ENCODE measurements at regions not wholly inside any gene's neighbourhood (a gene's known extent, or its start where the extent isn't known, plus 50 kb on each side); places are given as distances from the start of the nearest gene placed in this dataset.
"Not testable (repeated sequence)": the region's sequence is repeated elsewhere in the genome, so short reads cannot be mapped to it uniquely, and the experiment has no call there.

DNA sequence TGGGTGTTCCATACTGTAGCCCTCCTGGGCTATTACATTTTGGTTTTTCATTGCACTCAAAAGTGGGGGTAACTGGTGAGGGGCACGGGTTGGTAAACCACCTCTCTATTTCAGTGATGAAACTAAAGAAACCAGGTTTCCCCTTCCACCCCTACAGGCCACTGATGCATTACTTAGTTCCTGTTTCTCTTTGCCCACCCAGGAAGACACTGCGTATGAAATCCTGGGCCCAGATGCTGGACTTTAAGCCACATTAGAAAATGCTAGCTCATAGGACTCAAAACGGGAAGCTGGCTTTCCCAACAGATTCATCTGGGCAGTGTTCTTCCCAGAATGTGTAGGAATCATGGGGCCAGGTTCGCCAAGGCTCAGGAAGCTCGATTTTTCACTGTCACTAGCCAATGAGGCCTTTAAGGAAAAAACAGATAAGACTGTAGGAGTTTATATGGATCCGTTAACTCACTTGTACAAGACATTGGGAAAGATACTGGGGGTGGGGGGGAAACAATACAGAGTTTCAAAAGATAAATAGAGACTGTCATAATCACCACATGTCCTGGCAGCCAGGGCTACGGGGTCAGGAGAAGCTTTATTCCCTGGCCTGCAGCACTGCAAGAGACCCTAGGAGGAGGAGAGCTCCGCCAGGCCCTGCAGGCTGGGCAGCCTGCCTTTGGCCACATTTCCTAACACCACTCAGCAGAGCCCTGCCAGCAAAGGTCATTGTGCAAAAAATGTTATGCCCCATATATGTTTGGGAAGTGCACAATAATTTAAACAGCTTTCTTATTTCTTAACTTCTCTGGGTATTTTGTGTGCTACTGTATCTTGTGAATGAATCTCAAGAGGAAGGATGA is 228.5 kb upstream of the PLGLB2 start:
- ATAC-seq = peak; percentile 85
- not testable (repeated sequence) for DNase-seq (ENCODE audit: low spot score)

DNA sequence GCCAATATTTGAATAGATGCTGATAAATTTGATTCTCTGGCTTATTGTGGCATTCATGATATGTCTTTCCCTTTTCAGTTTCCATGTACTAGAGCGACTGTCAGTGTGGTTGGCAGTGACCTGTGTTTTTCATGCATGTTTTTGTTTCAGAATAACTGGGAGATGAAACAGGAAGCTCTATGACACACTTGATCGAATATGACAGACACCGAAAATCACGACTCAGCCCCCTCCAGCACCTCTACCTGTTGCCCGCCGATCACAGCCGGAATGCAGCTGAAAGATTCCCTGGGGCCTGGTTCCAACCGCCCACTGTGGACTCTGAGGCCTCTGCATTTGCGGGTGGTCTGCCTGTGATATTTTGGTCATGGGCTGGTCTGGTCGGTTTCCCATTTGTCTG is 226.8 kb upstream of the PLGLB2 start:
- not testable (repeated sequence) for ATAC-seq; DNase-seq (ENCODE audit: low spot score)

DNA sequence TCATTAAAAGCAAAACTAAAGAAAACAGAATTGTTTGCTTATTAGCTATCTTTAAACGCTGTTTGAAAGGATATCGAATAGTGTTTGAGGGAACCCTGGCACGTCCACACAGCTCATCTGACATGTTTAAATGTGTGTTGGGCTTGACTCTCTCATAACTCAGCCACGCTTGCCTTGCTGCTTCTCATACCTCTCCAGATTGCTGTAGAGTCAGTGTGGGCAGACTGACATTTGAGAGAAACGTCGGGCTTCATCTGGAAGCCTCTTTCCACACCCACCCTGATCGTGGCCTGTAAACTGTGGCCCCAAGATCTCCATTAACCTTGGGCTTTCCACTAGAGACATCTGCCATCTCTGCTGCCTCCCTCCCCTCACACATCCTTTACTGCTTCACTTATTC is 226.4 kb upstream of the PLGLB2 start:
- ATAC-seq; DNase-seq (ENCODE audit: low spot score): not testable (repeated sequence)

DNA sequence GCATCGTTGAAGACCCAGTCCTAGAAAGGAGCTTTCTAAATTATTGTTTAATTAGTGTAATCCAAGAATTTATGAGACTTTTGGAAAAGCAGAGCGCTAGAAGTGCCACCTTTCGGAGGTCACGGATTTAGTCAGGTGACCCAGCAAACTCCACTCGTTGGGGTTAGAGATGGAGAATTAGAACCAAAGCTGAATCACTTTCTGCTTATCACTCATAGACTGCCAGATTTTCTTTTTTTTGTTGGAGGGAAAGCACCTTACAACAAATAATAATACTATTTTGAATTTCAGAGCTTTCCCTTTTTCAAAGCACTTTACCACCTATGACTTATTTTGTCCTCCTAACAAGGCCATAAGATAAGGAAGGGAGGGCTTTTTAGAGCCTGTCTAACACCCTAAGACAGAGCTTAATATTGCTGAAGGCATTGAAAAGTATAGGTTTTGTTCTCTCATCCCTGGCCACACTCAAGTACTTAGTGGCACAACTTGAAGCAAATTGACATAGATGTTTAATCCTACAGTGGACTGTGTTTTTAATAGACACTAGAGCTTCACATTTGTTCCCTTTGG is 223.2 kb upstream of the PLGLB2 start:
- ATAC-seq; DNase-seq (ENCODE audit: low spot score): not testable (repeated sequence)

DNA sequence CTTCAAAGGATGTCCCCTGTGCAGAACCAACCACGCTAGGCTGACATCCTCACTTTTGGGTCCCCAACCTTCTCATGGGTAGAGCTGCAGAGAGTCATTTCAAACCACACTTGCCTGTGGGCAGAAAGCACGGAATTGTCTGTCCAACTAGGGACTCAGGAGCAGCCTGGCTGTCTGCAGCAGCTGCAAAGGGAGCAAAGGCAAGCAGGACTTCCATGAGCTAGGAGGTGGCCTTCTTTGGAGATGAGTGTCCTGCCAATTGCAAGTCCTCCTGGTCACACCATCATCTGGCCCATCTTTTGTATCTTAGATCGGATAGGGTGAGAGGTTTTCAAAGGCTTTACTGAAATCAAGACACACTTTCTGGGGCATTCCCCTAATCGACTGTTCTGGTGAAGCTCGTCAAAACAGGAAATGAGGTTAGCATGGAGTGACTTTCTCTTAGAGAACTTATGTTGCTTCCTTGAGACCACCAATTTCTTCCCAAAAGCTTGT is 222.3 kb upstream of the PLGLB2 start:
- ATAC-seq; DNase-seq (ENCODE audit: low spot score): not testable (repeated sequence)

DNA sequence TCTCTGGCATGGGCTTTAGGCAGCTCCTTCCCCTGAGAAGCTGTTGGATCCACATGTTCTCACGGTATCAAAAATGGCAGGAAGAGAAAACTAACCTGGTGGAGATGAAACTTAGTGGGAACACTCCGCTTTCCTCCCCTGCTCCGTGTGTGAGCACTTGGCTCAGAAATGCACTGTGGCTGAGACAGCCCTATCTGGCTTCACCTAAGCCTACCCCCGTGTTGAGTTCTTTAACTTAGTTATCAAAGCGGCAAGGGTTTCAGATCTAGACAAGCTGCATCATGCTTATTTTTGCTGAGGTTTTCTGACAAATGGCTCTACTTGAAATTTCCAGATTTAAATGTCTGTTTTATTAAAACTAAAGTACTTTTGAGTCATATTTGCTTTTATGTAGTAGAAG is 221.6 kb upstream of the PLGLB2 start:
- ATAC-seq; DNase-seq (ENCODE audit: low spot score): not testable (repeated sequence)

DNA sequence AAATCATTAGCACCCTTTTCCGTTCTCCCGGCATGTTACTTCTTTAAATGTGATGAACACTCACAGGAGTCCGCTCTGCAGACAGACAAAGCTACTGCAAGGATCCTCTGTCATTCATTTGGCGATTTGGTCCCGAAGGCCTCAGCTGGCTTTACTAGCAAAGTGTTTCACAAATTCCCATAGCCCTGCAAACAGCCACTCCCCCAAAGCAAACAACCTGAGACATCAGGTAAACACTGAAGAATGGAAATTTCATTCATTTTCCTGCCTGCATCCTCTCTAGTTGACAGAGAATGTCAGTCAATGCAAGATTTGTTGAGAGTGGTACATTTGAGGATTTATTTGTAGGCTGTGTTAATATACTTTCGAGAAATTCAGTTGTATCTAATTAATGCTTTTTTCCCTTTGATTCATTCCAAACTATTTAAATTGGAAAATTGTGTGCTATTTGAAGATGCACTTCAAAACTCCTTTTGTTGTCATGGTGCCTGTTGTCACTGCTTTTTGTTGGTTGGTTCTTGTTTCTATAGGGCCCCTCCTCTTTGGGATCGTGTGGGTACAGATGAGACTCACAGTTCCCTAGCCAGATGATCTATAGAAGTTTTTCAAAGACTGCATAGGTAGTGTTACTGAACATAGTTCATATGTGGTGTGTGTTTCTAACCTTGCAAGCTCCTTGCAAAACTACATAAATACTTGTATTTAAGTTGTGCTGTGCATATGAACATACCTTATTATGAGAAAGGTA is 215.7 kb upstream of the PLGLB2 start:
- ATAC-seq = peak; percentile 73

DNA sequence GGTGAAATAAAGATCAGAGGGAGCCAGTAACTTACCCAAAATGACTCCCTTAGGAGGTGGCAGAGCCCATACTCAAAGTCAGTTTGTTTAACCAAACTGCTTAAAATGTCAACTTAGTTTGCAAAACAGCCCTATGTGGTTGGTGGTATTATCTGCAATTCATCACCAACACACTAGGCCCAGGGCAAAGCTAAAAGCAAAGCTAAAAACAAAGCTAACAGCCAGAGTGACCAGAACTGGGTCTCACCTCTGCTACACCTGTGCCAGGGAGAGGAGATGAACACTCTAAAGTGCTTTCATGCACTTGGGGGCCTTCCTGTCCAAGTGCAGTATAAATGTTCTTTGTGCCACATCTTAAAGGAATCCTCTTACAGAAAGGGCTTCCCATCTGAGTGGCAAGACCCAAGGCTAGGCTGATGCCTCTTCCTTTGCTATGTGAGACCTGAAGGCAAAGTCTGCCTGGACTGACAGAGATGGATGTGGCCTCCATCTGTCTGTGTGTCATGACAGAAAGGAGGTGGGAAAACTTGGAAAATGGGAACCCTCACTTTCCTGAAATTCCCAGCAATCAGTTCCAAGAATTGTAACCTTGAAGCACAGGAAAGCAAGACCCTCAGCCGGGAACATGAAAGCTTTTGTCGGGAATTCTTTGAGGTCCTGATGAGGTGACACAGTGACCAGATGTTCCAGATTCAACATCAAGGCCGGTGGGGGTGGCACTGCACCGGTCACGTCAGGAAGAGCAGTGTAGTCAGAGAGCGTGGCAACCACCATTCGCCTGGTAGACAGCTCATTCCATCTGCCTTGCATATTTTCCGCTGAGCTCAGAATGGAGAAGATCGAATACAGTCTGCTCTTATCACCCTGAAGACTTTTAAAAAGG is 214.3 kb upstream of the PLGLB2 start:
- not testable (repeated sequence) for DNase-seq (ENCODE audit: low spot score); ATAC-seq

More for the DNA sequence above, 215.7 kb upstream of the PLGLB2 start:
- DNase-seq (ENCODE audit: low spot score) = not testable (repeated sequence)

DNA sequence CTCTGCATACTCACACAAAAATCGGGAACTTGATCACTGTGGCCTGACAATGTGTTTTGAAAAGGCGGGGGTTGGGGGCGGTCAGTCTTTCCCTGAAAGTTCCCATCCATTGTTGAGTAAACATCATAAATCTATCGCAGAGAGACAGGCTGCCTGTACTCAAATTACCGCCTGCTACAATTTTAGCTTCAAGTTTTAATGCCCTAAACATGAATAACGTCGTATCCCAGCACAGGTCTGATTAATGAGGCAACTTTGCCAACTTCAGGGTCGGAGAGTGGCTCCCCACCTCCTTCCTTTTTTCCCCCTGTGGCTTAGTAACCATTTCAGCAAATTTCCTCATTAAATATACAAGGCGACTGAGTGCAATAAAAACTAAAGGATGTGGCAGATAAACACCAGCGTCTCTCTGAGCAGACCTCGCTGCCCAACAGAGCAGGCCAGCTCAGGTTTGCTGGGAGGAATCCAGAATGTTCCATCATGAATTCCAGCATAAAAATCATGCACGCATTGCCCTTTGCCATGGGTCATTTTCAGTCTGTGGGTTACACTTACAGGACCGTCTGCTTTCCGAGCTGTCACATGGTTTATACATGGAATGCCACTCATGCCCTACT is 213.5 kb upstream of the PLGLB2 start:
- ATAC-seq; DNase-seq (ENCODE audit: low spot score): not testable (repeated sequence)

DNA sequence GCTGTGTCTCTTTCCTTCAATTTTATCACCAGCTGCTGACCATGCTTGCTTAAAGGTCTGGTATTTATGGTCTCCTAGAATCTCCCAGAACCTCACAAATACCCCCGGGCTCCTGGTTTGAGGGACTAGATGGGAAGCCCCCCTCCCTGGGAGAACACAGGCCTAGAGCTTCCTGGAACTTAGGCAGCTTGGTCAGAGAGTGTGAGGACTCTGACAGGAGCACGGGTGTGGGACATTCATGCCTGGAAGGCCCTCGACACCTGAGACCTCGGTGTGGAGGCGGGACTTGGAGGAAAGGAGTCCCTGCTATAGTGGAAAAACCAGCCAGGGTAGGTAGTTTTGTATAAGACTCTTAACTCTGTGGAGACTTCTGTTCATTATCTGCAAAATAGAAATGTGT is 211.5 kb upstream of the PLGLB2 start:
- not testable (repeated sequence) for DNase-seq (ENCODE audit: low spot score); ATAC-seq

DNA sequence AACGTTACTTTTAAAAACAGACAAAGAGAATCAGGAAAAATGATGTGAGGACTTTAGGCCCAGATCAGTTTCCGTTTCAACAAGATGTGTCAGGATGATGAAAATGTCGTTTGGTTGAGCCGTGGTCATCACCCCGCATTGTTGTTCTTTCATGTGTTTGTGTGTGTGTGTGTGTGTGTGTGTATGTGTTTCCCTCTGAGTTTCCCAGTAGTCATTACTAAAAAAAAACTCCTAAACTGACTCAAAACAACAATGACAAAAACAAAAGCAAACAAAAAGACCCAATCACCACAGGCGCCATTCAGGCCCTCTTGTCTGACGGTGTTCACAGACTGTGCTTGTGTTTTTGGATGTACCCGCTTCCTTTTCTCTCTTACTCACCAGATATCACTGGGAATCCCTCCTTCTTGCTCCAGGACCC is 210.6 kb upstream of the PLGLB2 start:
- ATAC-seq; DNase-seq (ENCODE audit: low spot score): not testable (repeated sequence)

DNA sequence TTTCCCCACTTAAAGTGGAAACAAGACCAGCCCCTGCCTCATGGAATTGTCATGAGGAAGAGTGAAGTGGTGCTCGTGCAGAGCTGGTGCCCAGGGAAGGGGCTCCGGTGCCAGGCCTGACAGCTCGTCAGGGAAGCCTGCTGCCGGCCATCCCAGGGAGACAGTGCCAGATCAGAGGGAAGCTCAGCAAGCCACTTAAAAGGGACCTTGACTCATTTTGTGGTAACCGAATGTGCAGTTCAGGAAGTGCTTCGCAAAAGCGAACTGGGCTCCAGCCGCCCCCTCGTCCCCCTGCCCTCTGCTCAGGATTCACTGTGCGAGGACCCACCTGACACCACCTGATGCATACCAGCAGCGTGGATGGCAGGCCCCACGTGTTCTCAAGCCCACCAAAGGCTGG is 209.6 kb upstream of the PLGLB2 start:
- not testable (repeated sequence) for ATAC-seq; DNase-seq (ENCODE audit: low spot score)

DNA sequence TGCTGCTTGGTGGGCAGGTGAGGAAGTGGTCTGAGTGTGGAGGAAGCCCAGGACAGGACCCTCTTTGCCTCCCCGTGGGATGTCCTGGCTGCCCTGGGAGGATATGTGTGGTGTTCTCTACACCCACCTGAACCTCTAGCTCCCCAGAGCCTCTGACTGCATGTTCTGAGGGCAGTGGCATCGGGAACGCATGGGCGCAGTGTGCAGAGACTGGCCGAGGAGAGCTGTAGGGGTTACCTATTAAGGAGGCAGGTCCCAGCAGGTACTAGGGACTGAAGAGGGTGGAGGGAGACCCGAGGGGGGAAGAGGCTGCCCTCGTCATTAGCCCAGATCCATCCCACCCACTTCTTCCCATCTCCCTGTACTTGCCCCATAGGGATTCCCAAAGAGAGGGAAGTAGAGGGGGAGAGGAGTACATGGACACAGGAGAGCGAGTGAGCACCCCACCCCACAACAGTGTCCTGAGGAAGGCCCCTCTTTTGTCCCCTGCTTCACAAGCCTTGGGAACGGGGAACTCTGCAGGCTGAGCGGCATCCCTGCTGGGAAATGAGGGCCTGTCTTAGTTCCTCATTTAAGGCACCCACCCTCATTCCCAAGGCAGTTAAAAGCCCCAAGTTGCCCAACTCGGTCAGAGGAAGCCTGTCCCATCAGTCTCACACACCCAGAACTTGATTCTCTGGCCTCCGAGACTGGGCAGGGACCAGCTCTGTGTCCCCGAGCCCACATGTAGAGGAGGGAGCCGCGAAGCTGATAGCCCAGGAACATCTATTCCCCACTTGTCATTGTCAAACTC is 208.5 kb upstream of the PLGLB2 start:
- ATAC-seq = peak; percentile 12
- not testable (repeated sequence) for DNase-seq (ENCODE audit: low spot score)

DNA sequence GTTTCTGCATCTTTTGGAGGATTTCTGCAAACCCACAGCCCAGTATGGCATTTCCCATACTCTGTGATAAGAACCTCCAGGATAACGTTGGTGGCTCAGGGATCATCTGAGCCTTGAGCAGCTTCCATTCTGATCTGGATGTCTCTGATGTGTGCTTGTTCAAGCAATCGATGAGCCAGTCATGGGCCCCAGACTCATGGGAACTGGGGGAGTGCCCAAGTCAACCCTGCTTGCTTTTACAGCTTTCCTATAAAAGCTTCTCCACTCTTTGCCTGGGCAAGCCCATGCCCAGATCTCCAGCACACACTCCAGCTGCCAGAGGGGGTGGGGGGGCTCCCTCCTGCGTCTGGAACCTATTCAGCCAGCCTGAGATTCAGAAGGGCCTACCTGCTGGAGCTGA is 207.6 kb upstream of the PLGLB2 start:
- DNase-seq (ENCODE audit: low spot score); ATAC-seq: not testable (repeated sequence)

DNA sequence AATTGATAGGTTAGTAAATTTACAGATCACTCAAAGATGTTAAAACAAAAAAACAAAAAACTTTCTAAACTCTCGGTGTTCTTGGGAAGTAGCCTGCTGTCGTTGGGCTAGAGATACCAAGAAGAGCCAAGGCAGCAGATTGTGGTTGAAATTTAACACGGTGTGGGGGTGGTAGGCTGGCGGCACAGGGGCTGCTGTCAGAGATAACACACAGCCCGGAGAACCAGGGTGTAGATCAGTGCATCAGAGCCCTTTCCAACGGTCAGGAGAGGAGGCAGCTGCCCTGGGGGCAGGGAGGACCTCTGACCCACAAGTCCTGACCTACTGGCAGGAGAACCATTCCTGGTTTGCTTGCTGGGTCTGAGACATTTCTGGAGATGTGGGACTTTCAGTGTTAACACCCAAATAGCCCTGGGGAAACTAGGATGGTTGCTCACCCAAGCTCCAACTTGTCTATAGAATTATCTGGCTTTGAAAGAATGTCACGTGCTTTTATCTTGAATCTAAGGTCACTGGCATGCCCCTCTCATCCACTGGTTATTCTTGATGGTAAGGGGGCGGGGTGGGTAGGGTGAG is 205.2 kb upstream of the PLGLB2 start:
- ATAC-seq (peak; percentile 91), DNase-seq (ENCODE audit: low spot score) (peak; percentile 58)

DNA sequence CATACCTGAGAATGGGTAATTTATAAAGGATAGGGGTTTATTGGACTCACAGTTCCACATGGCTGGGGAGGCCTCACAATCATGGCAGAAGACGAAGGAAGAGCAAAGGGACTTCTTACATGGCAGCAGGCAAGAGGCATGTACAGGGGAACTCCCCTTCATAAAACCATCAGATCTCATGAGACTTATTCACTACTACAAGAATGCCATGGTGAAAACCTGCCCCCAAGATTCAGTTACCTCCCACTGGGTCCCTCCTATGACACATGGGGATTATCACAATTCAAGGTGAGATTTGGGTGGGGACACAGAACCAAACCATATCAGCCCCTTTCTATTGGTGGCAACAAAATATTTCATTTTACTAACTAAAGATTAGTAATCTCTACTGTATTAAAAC is 204.1 kb upstream of the PLGLB2 start:
- not testable (repeated sequence) for ATAC-seq; DNase-seq (ENCODE audit: low spot score)

DNA sequence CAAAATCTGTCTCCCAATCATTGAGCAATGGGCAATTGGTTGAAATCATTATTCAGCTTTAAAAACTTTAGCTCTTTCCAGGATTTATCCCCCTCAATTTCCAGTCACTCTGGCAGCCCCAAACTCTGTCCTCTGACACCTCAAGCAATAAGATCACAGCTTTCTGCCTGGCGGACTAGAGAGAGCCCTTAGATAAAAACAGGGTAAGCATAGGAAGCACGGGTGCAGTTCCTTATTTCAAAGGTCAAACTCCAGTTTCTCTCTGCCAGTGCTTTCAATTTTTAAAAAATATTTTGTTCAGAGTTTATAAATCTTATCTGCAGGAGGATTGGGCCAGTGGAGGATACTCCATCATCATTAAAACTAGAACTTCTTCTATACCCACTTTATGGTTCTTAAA is 200.8 kb upstream of the PLGLB2 start:
- peak; percentile 31 for ATAC-seq
- not testable (repeated sequence) for DNase-seq (ENCODE audit: low spot score)

DNA sequence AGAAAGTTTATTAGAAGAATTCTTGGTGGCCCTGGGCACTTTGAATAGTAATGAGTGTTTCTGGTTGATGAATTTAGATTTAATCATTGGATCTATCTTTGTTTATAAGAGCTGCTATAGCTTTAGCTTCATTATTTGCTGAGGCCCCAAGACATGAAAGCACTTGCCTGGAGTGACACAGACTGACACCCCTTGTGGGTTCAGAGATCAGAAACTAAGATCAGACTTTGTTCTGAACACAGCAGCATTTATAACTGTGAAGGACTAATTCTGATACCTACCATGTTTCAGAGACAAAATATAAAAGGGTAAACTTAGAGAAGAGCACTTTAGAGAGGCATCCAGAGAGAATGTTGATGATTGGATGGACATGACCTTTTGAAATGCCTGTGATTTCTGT is 199.9 kb upstream of the PLGLB2 start:
- DNase-seq (ENCODE audit: low spot score); ATAC-seq: not testable (repeated sequence)

Measured in left lobe of liver (tissue), 2 donors.